Right forelimb (tissue), 1 donor: ENCODE measurements at regions not wholly inside any gene's neighbourhood (a gene's known extent, or its start where the extent isn't known, plus 50 kb on each side); places are given as distances from the start of the nearest gene placed in this dataset.
"Not testable (repeated sequence)": the region's sequence is repeated elsewhere in the genome, so short reads cannot be mapped to it uniquely, and the experiment has no call there.

Experiments
- DNase-seq: peaks from one replicate; pipeline ENCODE4 v3.0.0-alpha.2; 2018

DNA sequence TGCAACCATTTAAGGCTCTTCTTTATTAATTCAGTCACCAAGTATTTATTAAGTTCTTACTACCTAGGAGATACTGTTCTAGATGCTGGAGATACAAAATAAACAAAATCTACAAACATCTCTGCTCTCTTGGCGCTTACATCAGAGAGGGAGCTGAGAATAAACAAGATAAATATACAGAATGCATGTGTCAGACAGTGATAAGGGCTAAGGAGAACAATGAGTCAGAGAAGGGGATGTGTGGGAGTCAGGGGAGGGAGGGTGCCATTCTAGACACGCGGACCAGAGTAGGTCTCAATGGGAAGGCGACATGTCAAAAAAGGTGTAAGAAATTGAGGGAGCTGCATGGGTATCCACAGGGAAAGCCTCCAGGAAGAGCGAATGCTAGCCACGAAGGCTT, 393.2 kb downstream of the RWDD3 start:
- DNase-seq: no peak

DNA sequence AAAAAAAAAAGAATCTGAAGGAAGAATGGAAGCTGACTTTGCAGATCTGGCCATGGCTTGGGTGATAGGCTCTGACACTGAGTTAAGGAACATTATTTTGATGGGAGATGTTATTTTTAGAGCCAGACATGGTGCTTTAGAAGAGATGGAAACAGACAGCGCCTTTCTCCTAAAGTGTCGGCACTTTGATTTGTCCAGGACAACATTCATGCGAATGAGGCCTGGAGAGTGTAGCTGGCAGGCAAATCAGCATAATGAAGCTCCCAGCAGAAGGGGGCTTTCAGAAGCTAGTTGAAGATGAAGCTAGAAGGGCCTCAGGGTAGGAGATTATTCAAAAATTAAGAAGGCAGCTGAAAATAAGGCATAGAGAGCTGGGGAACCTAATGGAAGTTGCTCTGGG, 397.7 kb downstream of the RWDD3 start:
- DNase-seq: no peak

DNA sequence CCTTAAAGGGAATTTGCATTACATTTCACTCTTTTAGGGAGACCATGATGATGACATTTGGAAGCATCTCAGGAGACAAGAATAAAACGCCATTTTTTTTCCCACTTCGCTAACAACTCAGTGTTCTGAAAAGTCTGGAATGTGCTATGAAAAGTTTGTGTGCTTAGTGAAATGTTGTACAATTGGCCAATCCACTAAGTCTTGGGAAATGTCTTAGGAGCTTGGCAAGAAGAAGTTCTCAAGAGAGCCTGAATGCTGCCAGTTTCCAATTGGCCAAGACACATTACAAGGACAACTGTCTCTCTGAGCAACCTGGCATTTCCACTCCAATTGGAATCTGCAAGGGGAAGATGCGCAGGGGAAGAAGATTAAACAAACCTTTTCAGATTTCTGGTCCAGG, 401.8 kb downstream of the RWDD3 start:
- no peak for DNase-seq

DNA sequence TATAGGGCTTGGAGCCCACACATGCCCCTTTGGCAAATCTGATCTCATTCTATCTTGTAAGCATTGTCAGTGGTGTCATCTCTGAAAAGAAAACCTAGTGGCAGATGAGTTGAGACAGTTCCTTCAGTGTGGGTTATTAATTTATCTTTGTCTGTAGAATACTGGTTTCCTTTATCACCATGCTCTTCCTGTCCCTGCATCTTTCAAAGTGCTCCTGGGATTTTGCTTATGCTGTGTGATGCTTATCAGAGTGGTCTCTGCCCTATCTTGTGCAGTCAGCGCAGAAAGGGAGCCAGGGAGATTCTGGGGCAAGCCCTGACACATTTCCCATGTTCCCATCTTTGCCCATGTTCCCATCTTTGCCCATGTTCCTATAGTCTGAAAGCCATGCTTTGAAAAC, 402.9 kb downstream of the RWDD3 start:
- DNase-seq: no peak

DNA sequence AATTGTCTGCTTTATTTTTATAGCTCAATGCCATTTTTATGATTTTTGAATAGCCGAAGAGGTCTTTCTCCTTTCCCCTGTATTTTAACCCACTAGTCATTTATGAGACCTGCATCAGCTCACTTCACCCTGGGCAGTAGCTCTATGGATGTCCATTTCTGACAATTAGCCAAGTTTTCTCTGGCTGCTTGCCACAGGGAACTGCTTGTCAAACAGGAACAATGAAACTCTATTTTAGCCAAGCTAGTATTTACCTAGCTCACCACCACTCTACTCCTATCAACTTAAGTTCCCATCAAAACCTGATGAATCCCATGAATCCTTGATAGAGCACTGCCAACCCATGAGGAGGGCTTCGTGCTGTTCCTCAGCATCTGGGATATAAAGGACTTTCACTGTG, 406.7 kb downstream of the RWDD3 start:
- no peak for DNase-seq

DNA sequence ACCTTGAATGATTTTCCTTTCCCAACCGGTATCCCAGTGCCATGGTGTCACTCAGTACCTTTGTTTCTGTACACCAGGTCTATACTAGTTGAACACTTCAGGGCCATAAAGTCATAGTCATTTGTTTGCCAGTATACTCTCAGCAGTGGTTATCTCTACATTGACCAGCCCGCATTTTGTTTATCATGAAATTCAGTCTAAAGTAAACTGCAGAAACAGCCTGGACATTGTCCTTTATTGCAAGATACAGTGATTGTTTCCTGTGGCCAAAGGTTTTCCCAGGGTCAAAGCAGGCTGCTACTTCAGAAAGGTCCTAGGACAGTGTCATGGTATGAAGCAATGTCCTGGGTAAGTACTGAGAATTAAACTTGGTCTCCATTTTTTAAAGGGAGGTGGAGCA, 407.4 kb downstream of the RWDD3 start:
- DNase-seq: no peak

DNA sequence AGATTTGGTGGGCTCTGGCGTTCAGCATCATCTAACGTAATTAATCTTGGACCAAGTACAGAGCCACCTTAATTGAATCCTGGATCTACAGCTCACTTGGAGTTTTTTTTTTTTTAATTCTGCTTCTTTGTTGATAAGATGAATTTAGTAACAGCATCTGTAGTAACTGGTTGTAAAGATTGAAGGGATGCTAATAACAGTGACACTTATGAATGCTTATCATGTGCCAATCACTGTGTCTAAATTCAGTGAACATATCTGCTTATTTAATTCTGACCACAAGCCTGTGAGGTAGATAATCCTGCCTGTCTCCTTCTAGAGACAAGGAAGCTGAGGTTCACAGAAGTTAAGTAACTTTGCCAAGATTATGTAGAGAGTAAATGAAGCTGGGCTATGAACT, 408.0 kb downstream of the RWDD3 start:
- DNase-seq: no peak

DNA sequence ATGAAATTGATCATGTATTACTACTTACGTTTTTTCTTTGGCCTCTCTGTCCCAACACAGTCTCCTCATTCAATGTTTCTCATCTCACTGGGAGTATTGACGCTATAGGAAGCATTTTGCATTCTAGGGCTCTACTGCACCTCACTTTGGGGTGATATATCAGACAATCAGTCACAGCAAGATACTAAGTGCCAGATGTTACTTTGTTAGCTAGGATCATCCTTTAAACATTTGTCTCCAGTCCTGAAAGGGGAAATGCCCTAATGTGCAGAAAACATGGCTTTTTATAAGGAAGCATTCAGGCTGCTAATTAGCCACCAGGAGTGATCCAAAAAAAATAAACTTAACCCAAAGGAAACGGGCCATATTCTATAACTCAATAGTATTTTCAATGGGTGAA, 409.1 kb downstream of the RWDD3 start:
- no peak for DNase-seq

DNA sequence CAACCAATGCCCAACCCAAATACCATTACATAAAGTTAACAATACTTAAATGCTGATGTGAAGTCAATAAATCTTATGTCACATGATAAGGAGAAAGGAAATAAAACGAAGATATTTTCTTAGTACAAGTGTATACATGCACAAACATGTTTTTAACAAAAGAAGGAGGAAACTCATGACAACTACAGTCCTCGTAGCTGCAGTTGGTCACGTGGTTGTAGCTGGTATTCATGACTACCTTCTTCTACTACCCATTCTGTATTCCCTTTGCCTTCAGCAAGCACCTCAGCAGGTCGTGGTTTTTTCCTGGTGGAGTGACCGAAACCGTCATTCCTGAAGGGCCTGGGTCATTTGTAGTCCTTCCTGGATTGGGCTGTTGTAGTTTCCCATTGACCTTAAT, 411.1 kb downstream of the RWDD3 start:
- not testable (repeated sequence) for DNase-seq

DNA sequence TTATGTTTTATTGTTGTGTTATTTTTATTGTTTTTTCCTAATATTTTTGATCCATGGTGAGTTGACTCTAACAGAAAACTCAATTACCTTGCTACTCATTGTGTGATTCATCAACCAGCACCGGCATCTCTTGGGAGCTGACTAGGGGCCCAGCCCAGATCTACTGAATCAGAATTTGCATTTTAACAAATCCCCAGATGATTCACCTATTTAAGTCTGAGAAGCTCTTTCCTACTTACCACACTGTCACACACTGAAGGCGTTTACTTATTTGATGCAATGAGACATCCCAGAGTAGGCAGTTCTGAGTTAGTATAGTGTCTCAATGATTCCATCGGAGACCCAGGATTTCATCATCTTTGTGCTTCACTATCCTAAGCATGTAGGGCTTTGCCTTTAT, 416.6 kb downstream of the RWDD3 start:
- no peak for DNase-seq

DNA sequence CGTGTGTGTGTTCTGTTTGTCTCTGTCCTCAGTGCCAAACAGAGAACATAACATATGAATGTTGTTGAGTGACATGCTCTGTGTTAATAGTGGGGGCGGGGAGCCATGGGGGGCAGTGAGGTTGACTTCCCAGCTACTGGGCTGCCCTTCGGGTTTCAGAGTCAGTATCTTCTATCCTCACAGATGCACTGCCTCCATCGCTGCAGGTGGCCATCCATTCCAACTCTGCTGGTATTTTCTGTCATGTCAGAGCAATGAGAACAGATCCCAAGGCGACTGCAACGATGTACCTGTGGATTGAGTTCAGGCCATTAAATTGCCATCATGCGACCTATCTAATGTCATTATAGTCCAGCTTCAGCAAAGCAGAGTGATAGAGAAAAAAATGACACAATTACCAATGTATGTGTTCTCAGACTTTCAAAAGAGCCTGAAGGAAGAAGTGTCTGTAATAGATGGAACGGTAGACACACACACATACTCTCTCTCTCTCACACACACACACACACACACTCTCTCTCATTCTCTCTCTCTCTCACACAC, 418.5 kb downstream of the RWDD3 start:
- no peak for DNase-seq

DNA sequence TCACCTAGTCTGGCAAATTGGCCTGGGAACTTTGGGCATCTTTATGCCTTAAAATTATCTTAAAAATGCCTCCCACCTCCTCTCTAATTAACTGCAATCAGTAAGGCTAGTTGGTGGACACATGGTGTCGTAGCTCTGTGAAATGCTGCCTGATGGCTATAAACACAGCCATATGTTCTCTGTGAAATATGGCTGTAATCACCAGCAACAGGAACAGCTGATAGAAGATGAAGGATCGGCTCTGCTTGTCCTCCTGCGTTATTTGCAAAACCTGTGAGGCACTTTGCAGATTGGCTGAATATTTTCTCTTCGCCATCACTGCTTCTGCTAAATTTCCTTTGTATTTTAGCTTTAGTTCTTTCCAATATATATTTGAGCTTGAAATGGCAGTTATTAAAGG, 419.6 kb downstream of the RWDD3 start:
- DNase-seq: no peak

DNA sequence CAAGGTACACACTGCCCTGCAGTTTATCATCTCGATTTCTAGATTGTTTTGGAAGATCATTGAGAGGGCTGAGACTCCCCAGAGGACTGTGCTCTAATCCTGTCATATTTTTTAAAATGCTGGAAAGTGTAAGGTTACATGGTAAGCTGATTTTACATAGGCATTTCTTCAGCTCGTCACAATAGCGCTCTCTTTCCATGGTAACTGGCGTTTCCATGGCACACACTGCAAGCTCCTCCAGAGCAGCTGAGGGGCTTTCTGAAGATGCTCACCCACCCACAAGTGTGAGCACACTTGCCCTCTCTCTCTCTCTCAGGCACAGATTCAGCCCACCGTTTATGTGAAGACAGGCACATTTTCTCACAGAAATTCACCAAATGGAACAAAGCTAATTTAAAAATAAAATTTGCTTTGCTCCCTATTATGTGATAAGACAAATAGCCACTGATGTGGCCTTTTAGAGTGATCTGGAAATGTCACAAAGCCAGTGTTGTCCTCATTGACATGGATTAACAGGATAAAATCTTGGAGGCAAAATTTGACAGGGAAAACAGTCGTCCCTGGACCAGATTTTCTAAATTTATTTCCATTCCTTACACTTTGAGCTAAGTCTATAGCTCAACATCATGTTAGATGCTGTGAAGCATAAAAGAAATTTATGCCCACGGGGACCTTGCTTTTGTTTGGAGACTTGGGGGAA, 421.5 kb downstream of the RWDD3 start:
- DNase-seq: no peak

DNA sequence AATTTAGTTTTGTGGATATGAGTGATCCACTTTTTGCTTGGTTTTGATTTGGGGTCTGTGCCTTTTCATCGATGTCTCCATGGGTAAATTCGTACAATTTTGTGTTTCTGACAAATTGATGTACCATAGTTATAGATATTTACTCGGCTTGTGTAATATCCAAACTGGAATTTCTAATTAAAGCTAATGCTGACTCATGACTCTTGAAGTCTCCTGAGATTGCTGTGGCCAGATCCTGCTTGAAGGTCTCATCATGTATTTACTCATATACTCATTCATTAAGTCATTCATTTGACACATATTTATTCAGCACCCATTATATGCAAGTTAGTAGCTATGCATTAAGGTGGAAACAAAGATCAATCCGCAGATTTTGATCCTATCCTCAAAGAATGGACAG, 423.2 kb downstream of the RWDD3 start:
- no peak for DNase-seq

DNA sequence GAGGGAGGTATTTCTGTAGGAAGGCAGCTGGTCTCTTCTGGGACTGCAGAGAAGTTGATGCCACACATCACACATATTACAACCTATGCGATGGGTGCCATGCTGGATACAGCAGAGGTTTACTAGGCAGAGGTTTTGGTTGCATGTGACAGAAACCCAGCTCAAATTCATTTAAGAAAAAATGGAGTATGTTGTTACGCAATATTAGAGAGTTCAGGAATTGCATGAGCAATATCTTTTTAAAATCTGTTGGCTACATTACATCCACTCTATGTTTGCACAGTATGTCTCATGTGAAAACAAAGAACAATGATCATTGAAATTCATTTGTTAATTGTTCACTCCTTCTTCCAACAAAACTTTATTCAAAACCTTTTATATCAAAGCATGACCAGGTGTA, 425.2 kb downstream of the RWDD3 start:
- no peak for DNase-seq

DNA sequence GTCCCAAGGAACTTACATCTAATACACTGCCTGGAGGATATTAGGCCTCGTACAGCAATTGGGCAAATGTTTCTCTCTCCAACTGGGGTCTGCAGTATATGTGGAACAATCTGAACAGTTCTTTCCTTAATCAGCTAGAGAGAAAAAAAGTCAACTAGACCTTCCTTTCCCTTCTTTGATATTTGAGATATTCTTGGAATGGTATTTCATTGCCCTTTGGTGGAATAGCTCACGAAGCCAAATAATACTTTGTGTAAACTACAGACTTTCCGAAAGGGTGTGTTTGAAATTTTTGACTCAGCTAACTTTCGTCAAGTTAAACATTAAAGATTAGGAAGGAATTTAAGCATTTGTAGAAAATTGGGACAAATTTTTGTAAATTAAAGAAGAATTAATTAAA, 425.6 kb downstream of the RWDD3 start:
- no peak for DNase-seq

DNA sequence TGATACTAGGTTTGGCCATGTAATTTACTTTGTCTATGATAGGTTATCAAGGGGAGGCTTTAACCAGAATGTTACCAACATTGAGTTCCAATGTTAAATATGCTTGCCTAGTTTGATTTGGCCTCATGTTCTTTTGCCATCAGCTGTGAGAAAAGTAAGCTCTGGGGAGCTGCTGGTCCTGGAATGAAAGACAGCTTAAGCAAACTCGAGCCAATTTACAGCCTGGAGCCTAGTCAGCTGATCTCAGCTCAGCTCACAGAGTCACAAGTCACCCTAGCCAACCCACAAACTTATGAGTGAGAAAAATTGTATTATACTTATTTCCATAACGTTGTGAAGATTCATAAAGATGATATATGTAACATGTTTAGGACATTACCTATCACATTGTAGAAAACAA, 426.7 kb downstream of the RWDD3 start:
- DNase-seq: no peak

DNA sequence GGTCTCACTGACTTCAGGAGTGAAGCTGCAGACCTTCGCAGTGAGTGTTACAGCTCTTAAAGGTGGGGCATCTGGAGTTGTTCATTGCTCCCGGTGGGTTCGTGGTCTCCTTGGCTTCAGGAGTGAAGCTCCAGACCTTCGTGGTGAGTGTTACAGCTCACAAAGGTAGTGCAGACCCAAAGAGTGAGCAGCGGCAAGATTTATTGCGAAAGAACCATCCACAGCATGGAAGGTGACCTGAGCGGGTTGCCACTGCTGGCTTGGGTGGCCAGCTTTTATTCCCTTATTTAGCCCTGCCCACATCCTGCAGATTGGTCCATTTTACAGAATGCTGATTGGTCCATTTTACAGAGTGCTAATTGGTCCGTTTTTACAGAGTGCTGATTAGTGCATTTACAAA, 429.5 kb downstream of the RWDD3 start:
- not testable (repeated sequence) for DNase-seq

DNA sequence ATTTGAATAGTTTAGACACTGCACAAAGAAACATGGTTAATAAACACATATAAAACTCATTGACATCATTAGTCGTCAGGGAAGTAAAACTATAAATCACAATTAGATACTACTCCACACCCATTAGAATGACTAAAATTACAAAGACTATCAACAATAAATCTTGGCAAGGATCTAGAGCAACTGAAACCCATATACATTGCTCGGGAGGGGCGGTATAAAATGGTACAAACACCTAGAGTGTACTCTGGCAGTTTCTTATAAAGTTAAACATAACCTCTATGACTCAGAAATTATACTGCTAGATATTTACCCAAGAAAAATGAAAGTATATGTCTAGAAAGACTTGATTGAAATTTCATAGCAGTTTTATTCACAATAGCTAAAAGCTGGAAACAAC, 434.2 kb downstream of the RWDD3 start:
- no peak for DNase-seq

DNA sequence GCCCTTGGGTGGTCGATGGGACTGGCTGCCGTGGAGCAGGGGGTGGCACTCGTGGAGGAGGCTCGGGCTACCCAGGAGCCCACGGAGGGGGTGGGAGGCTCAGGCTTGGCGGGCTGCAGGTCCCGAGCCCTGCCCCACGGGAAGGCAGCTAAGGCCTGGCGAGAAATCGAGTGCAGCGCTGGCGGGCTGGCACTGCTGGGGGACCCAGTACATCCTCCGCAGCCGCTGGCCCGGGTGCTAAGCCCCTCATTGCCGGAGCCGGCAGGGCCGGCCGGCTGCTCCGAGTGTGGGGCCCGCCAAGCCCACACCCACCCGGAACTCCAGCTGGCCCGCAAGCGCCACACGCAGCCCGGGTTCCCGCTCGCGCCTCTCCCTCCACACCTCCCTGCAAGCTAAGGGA, 435.6 kb downstream of the RWDD3 start:
- DNase-seq: not testable (repeated sequence)

DNA sequence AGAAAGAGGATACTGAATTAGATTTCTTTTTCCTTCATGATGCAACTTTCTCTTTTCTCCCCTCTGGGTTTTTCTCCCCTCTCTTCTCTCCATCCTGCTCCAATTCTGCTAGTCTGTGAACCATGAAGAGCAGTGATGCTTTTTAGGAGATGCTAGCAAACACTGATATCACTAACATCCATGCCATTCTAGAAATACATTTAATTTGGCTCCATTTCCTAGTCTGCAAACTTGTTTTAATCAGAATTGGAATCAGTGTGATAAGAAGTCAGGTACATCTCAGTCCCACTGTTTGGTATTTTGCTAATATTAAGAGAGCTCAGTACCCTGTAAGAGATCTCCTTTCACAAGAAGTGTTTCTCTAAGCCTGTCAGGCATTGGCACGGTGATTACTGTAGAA, 437.1 kb downstream of the RWDD3 start:
- DNase-seq: no peak

DNA sequence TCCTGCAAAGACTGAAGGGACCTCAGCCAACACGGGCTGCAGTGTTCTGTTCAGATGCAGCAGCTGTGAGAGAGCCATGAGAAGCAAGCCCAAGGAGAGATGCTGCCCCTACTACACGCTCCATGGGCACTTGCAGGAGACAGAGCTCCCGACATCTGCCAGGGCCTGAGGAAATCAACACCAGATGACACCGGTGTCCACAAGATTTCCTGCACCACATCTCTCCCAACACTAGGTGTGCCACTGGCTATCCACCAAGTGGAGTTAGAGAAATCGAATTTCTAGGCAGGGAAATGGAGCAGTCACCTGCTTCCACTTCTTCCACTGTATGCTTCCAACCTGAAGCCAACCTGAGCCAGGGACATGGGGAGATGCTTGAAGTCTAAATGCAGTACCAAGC, 445.3 kb downstream of the RWDD3 start:
- DNase-seq: no peak

DNA sequence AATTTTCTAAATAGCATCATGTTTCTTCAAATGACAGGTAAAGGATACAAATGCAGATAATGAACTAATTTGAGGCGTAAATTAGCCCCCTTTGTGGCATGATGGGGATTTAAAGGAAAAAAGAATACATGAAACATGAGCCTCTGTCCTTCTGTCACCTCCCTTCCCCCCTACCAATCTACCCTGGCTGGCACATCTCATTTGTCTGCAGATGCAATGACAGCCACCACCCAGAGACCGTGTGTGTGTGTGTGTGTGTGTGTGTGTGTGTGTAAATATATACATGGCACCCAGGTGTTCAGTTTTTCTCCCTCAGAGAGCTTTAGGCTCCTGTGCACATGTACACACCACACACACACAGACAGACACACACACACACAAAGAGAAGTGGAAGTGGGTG, 451.1 kb downstream of the RWDD3 start:
- no peak for DNase-seq

DNA sequence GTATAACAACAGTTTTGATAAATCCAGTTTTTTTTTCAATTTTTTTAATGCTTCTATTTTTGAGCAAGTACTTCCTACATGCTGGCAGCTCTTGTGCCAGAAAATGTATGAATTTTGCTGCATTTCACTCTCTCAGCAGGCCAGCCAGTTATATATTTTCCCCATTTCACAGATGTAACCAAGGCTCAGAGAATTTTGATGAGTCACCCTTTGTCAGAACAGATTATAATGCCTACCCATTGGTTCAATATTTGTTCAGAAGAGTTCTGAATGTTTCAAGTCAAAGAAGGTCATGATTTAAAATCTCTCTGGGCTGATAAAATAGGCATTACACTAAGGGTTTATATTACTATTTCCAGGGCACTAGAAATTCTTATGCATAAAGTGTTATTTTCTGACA, 452.2 kb downstream of the RWDD3 start:
- DNase-seq: no peak
